G401 (cell line): ENCODE measurements at regions not wholly inside any gene's neighbourhood (a gene's known extent, or its start where the extent isn't known, plus 50 kb on each side); places are given as distances from the start of the nearest gene placed in this dataset.

Experiments
- DNase-seq: peaks from one replicate; pipeline ENCODE4 v3.0.0-alpha.2; 2015; ENCODE audit warnings: low spot score
- in situ Hi-C: cut with HindIII; loops from 2 replicates; pipeline ENCODE4 v1.10.0; 2016; ENCODE audit warnings: low sequenced_read_pairs, mixed read lengths

- in situ Hi-C loops: no loop called here
- DNase-seq: no peak
These were observed 1223.8 kb downstream of the SORCS3 start for GRCh38 chr10:105864854-105865253.

- in situ Hi-C loops: no loop called here
- DNase-seq: no peak
These were observed 1216.5 kb downstream of the SORCS3 start for GRCh38 chr10:105857268-105858264.

GRCh38 chr10:105855791-105856190 is 1214.7 kb downstream of the SORCS3 start:
- in situ Hi-C loops: no loop called here

GRCh38 chr10:105844676-105845570 is 1203.8 kb downstream of the SORCS3 start:
- no peak for DNase-seq
- in situ Hi-C loops: no loop called here

More at GRCh38 chr10:105855791-105856190, 1214.7 kb downstream of the SORCS3 start:
- no peak for DNase-seq

- DNase-seq: peak; percentile 18
- in situ Hi-C loops: no loop called here
These were observed 1203.2 kb downstream of the SORCS3 start for GRCh38 chr10:105844241-105844640.

- in situ Hi-C loops: no loop called here
- no peak for DNase-seq
These were observed 1202.7 kb downstream of the SORCS3 start for GRCh38 chr10:105843786-105844185.

GRCh38 chr10:105840288-105840770 is 1199.2 kb downstream of the SORCS3 start:
- no peak for DNase-seq
- in situ Hi-C loops: no loop called here

GRCh38 chr10:105838392-105838791 is 1197.3 kb downstream of the SORCS3 start:
- DNase-seq: no peak
- in situ Hi-C loops: no loop called here

GRCh38 chr10:105837951-105838350 is 1196.9 kb downstream of the SORCS3 start:
- DNase-seq: peak; percentile 8
- in situ Hi-C loops: no loop called here

- in situ Hi-C loops: no loop called here
- no peak for DNase-seq
These were observed 1193.4 kb downstream of the SORCS3 start for GRCh38 chr10:105834261-105835059.

- no peak for DNase-seq
- in situ Hi-C loops: no loop called here
These were observed 1186.0 kb downstream of the SORCS3 start for GRCh38 chr10:105827133-105827532.

GRCh38 chr10:105807935-105808587 is 1167.0 kb downstream of the SORCS3 start:
- in situ Hi-C loops: no loop called here
- DNase-seq: no peak

GRCh38 chr10:105803206-105803605 is 1162.1 kb downstream of the SORCS3 start:
- in situ Hi-C loops: no loop called here
- no peak for DNase-seq

- in situ Hi-C loops: no loop called here
- DNase-seq: no peak
These were observed 1159.6 kb downstream of the SORCS3 start for GRCh38 chr10:105800641-105801040.

- no peak for DNase-seq
- in situ Hi-C loops: no loop called here
These were observed 1157.3 kb downstream of the SORCS3 start for GRCh38 chr10:105798328-105798889.

GRCh38 chr10:105797234-105797890 is 1156.3 kb downstream of the SORCS3 start:
- peak; percentile 11 for DNase-seq

GRCh38 chr10:105793071-105793470 is 1152.0 kb downstream of the SORCS3 start:
- in situ Hi-C loops: no loop called here
- DNase-seq: no peak

More at GRCh38 chr10:105797234-105797890, 1156.3 kb downstream of the SORCS3 start:
- in situ Hi-C loops: no loop called here

- in situ Hi-C loops: no loop called here
- no peak for DNase-seq
These were observed 1144.6 kb downstream of the SORCS3 start for GRCh38 chr10:105785721-105786120.
